K562 (cell line): ENCODE measurements at regions not wholly inside any gene's neighbourhood (a gene's known extent, or its start where the extent isn't known, plus 50 kb on each side); places are given as distances from the start of the nearest gene placed in this dataset.

Source experiments
- ATAC-seq: fragments of 200-7000 bp; cut with Tn5 transposase; 3 replicates; pipeline ENCODE4 v1.9.1; 2020; ENCODE audit warnings: moderate library complexity
- BruUV-seq: library from RNA; stranded (reverse); fragments of 400-500 nt; replicated peaks from 2 replicates; lab custom pipeline; 2021; lab: Mats Ljungman, UMichigan
- CTCF ChIA-PET: fragments of 300-600 bp; formaldehyde crosslinking; extraction: SDS; loops from one replicate; lab custom pipeline; 2021; ENCODE audit warnings: low intra/inter-chr PET ratio; lab: Yijun Ruan, JAX
- POLR2A ChIA-PET: fragments of 300-600, 350-650 bp; sonication (Branson Sonifier 250); formaldehyde crosslinking; extraction: SDS; loops from one replicate; lab custom pipeline; 2021; ENCODE audit warnings: antibody characterized with exemption, inconsistent platforms; lab: Yijun Ruan, JAX
- DNase-seq, 4 experiments: peaks; one replicate each; pipeline versions ENCODE4 v3.0.0 to v3.0.0-alpha.2; 2011 to 2018; ENCODE audit warnings: low spot score in 3 of 4, mixed read lengths in 3 of 4; ENCODE audit errors: extremely low read depth in 1 of 4
- FAIRE-seq: peaks from 2 replicates; lab custom pipeline; 2011; peaks lifted over from hg19 to GRCh38; lab: Jason Lieb, UNC
- H2AFZ ChIP-seq: 2 replicates; pipeline ENCODE4 v1.6.0; 2011; ENCODE audit warnings: low read depth, low read length, control low read depth, inconsistent platforms
- H3K27ac ChIP-seq: fragments of 200-600 bp; 3 replicates; pipeline ENCODE4 v1.8.0; 2011; ENCODE audit warnings: low read depth, mild to moderate bottlenecking, control low read depth, inconsistent platforms, low read length, moderate library complexity, mixed read lengths; ENCODE audit errors: extremely low read depth
- H3K27me3 ChIP-seq, 2 experiments: fragments of 300-600 bp in 1 of 2; 2 replicates in 1 of 2; 3 replicates in 1 of 2; pipeline versions ENCODE4 v1.6.0 to v1.8.0; 2011; ENCODE audit warnings: inconsistent platforms in 2 of 2, low read length in 2 of 2, mild to moderate bottlenecking in 1 of 2, mixed read lengths in 1 of 2, moderate library complexity in 1 of 2; ENCODE audit not compliant: control insufficient read depth in 2 of 2, insufficient read depth in 2 of 2
- H3K36me3 ChIP-seq: fragments of 300-600 bp; 3 replicates; pipeline ENCODE4 v1.8.0; 2011; ENCODE audit warnings: mild to moderate bottlenecking, low read length, inconsistent platforms; ENCODE audit not compliant: control insufficient read depth, insufficient read depth
- H3K4me1 ChIP-seq, 2 experiments: fragments of 200-600 bp in 1 of 2; replicated peaks in 1 of 2; 2 replicates in 1 of 2; 3 replicates in 1 of 2; pipeline versions ENCODE4 v1.5.1 to v1.8.0; 2011; ENCODE audit warnings: inconsistent platforms in 2 of 2, low read length in 2 of 2, mild to moderate bottlenecking in 1 of 2, mixed read lengths in 1 of 2, moderate library complexity in 1 of 2; ENCODE audit not compliant: control insufficient read depth in 2 of 2, insufficient read depth in 2 of 2
- H3K4me2 ChIP-seq: 2 replicates; pipeline ENCODE4 v1.6.1; 2011; ENCODE audit warnings: low read length, control low read depth, inconsistent platforms, mixed read lengths; ENCODE audit not compliant: insufficient read depth
- H3K4me3 ChIP-seq: fragments of 200-600 bp; sonication (generic), shearing (Covaris generic); 2 replicates; pipeline ENCODE4 v1.5.1; 2016; ENCODE audit warnings: control low read depth, inconsistent platforms
- H3K79me2 ChIP-seq: fragments of 200-600 bp; 3 replicates; pipeline ENCODE4 v1.8.0; 2011; ENCODE audit warnings: low read length, inconsistent platforms; ENCODE audit not compliant: control insufficient read depth, insufficient read depth
- H3K9ac ChIP-seq, 2 experiments: 2 replicates each; pipeline versions ENCODE4 v1.6.0 to v1.6.1; 2011; ENCODE audit warnings: low read depth in 2 of 2, low read length in 2 of 2, control low read depth in 1 of 2, inconsistent platforms in 1 of 2, mild to moderate bottlenecking in 1 of 2, mixed read lengths in 1 of 2; ENCODE audit not compliant: insufficient read depth in 1 of 2
- H3K9me1 ChIP-seq: one replicate; pipeline ENCODE4 v1.6.0; 2011; ENCODE audit warnings: inconsistent platforms, mild to moderate bottlenecking, low read length, moderate library complexity; ENCODE audit not compliant: control insufficient read depth, insufficient read depth
- H3K9me3 ChIP-seq: replicated peaks from 2 replicates; pipeline ENCODE4 v1.5.1; 2011; ENCODE audit warnings: low read depth, low read length, inconsistent platforms; ENCODE audit not compliant: control insufficient read depth, insufficient read depth
- H4K20me1 ChIP-seq: replicated peaks from 2 replicates; pipeline ENCODE4 v1.6.1; 2011; ENCODE audit warnings: low read length, inconsistent platforms, mixed read lengths; ENCODE audit not compliant: control insufficient read depth, insufficient read depth
- DMBX1 ChIP-seq: fragments of 250-450 bp; sonication (Bioruptor Pico); IDR thresholded peaks from 2 replicates; pipeline ENCODE4 v1.8.0; 2022; ENCODE audit warnings: inconsistent platforms, mild to moderate bottlenecking, moderate library complexity, borderline replicate concordance
- DNMT1 ChIP-seq: fragments of 450-650 bp; IDR thresholded peaks from 2 replicates; pipeline ENCODE4 v1.6.1; 2016; ENCODE audit warnings: antibody characterized with exemption, mild to moderate bottlenecking
- EHMT2 ChIP-seq: fragments of 450-650 bp; IDR thresholded peaks from 2 replicates; pipeline ENCODE4 v1.6.1; 2018; ENCODE audit warnings: antibody characterized with exemption
- ELF4 ChIP-seq: fragments of 450-650 bp; formaldehyde crosslinking; IDR thresholded peaks from 2 replicates; pipeline ENCODE4 v1.4.0; 2022; ENCODE audit warnings: missing genetic modification characterization
- ETV5 ChIP-seq: sonication (generic); formaldehyde crosslinking; IDR thresholded peaks from 2 replicates; pipeline ENCODE4 v1.4.0; 2020; ENCODE audit warnings: low read depth, mild to moderate bottlenecking, missing genetic modification reagents
- GTF2A2 ChIP-seq: IDR thresholded peaks from 2 replicates; pipeline ENCODE4 v1.6.1; 2016; ENCODE audit warnings: mild to moderate bottlenecking, missing genetic modification characterization, missing compliant biosample characterization
- HDAC2 ChIP-seq: fragments of 450-650 bp; IDR thresholded peaks from 2 replicates; pipeline ENCODE4 v1.6.1; 2016; ENCODE audit warnings: mild to moderate bottlenecking
- KDM2B ChIP-seq: fragments of 250-450 bp; sonication (Bioruptor Pico); IDR thresholded peaks from 2 replicates; pipeline ENCODE4 v1.8.0; 2021; ENCODE audit warnings: mild to moderate bottlenecking, moderate library complexity
- MLLT1 ChIP-seq, 2 experiments: fragments of 450-650 bp; IDR thresholded peaks; 2 replicates each; pipeline ENCODE4 v1.6.1; 2016
- MYNN ChIP-seq, 2 experiments: sonication (generic); formaldehyde crosslinking in 1 of 2; IDR thresholded peaks; 2 replicates each; pipeline versions ENCODE4 v1.5.0 to v1.6.1; 2016 to 2020; ENCODE audit warnings: antibody characterized with exemption in 1 of 2, missing genetic modification reagents in 1 of 2
- NR2C1 ChIP-seq, 2 experiments: fragments of 450-650 bp; IDR thresholded peaks; 2 replicates each; pipeline ENCODE4 v1.6.1; 2017; ENCODE audit warnings: mild to moderate bottlenecking in 2 of 2, antibody characterized with exemption in 1 of 2, inconsistent platforms in 1 of 2, missing compliant biosample characterization in 1 of 2, missing genetic modification characterization in 1 of 2
- POLR2A ChIP-seq: fragments of 450-650 bp; conservative IDR thresholded peaks from 2 replicates; pipeline ENCODE4 v1.6.1; 2016
- RBM39 ChIP-seq: fragments of 200-400 bp; formaldehyde crosslinking; optimal IDR thresholded peaks from 2 replicates; pipeline ENCODE3; 2018; ENCODE audit warnings: low read depth, low read length
- RUNX1 ChIP-seq: sonication (generic); IDR thresholded peaks from 2 replicates; pipeline ENCODE4 v1.6.1; 2016; ENCODE audit warnings: antibody characterized with exemption, low read depth
- SIRT6 ChIP-seq: IDR thresholded peaks from one replicate; pipeline ENCODE4 v1.6.1; 2012; ENCODE audit warnings: low read depth, mild to moderate bottlenecking, control low read depth, inconsistent platforms, low read length, moderate library complexity
- SIX5 ChIP-seq, 2 experiments: IDR thresholded peaks; 2 replicates each; pipeline ENCODE4 v1.6.1; 2011; ENCODE audit warnings: low read length in 2 of 2, borderline replicate concordance in 1 of 2, low read depth in 1 of 2, mild to moderate bottlenecking in 1 of 2, moderate library complexity in 1 of 2; ENCODE audit not compliant: insufficient read depth in 1 of 2
- SRSF7 ChIP-seq: fragments of 200-400 bp; formaldehyde crosslinking; optimal IDR thresholded peaks from 2 replicates; pipeline ENCODE3; 2017; ENCODE audit warnings: mild to moderate bottlenecking, low read depth, low read length
- TCF3 ChIP-seq: sonication (generic); formaldehyde crosslinking; IDR thresholded peaks from 2 replicates; pipeline ENCODE4 v1.4.0; 2020; ENCODE audit warnings: mild to moderate bottlenecking, missing genetic modification reagents
- XRCC3 ChIP-seq: fragments of 450-650 bp; IDR thresholded peaks from 2 replicates; pipeline ENCODE4 v1.6.1; 2017; ENCODE audit warnings: mild to moderate bottlenecking, moderate library complexity
- ZKSCAN8 ChIP-seq: fragments of 200-800 bp; sonication (Bioruptor generic); IDR thresholded peaks from 2 replicates; pipeline ENCODE4 v1.6.1; 2016; ENCODE audit warnings: missing genetic modification characterization, missing compliant biosample characterization
- ZNF175 ChIP-seq: fragments of 200-800 bp; sonication (Bioruptor generic); IDR thresholded peaks from 2 replicates; pipeline ENCODE4 v1.6.1; 2016; ENCODE audit warnings: low read depth, mild to moderate bottlenecking, missing genetic modification characterization, missing compliant biosample characterization
- WGBS: fragments of 100-300 bp; shearing (Covaris generic); methylation state at CpG from one replicate; pipeline ENCODE4 v1.1.6; 2016; ENCODE audit warnings: low coverage, mixed read lengths; ENCODE audit not compliant: insufficient coverage; ENCODE audit errors: missing lambda C conversion rate; 5-methylcytosine and 5-hydroxymethylcytosine counted together
- in situ Hi-C: fragments of 300-500 bp; cut with MboI; formaldehyde crosslinking; loops from 4 replicates; pipeline ENCODE4 v1.15.0; 2018; ENCODE audit warnings: inconsistent platforms, mixed read lengths
- intact Hi-C: fragments of 100-400 bp; cut with micrococcal nuclease; formaldehyde crosslinking; loops from 2 replicates; pipeline ENCODE4 v1.14.2; 2022
- TF ChIP-seq, protein P1 (sequence below): fragments of 250-450 bp; sonication (Bioruptor Pico); IDR thresholded peaks from 2 replicates; pipeline ENCODE4 v1.4.0; 2020; ENCODE audit warnings: mild to moderate bottlenecking, moderate library complexity, borderline replicate concordance

DNA sequence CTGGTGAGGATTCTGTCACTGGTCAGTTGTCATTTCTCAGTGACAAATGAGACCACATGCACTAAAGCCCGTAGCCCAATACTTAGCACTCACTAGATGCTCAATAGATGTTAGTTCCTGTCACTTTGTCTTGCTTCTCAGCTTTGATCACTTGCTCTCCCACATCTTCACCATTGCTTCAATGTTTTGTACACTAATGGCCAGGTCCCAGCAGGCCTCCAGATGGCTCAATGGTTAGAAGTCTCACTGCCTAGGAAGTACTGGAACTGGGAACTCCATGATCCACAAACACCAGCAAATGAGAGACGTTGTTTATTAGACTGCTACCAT lies 502.8 kb upstream of the JARID2 start:
- H2AFZ ChIP-seq = peak overlapping the region; percentile 78
- H3K9me1 ChIP-seq = no peaks in the 10 kb centered on the region
- FAIRE-seq (no peak), ATAC-seq (no peak), DNase-seq (no peak)
- POLR2A ChIA-PET = interaction anchor here (0.6 kb wide), 1 partner anchor 47 kb away, joined by 4 read pairs; no protein-coding TSS in a partner anchor
- no peaks in the 10 kb centered on the region for H4K20me1 ChIP-seq
- in situ Hi-C loops (no loop called here), intact Hi-C loops (no loop called here)
- CTCF ChIA-PET = no interaction called here
- 0 out of 4 replicates have a peak overlapping the region, but pooled peaks of 1 of the 2 experiments have one; percentile 10 for H3K9ac ChIP-seq
- H3K4me1 ChIP-seq = peaks cover 0 to 35% of the 10 kb centered on the region in 2 experiments; a peak in 4 of 5 replicates
- H3K4me2 ChIP-seq = 0 out of 2 replicates have a peak overlapping the region, but pooled peaks have one; percentile 22
- peaks cover 3% of the 10 kb centered on the region; the same call in 1 of the 2 replicates for H3K9me3 ChIP-seq
- no TSS peak for BruUV-seq
- H3K36me3 ChIP-seq = no peaks in the 10 kb centered on the region
- H3K27ac ChIP-seq = peak overlapping the region; percentile 48; the same call in 2 of the 3 replicates
- WGBS = 59% methylated on average over 2 of the region's 2 CpGs
- H3K27me3 ChIP-seq = no peaks in the 10 kb centered on the region
- H3K79me2 ChIP-seq = no peaks in the 10 kb centered on the region
- H3K4me3 ChIP-seq = no peak overlapping the region
- TF ChIP-seq SIX5 (IDR thresholded peaks at IDR 0.05; ENCODE audit: borderline replicate concordance in 1 of 2, insufficient read depth in 1 of 2, low read depth in 1 of 2, low read length in 2 of 2) (no peak), HDAC2 (no peak), ZKSCAN8 (CRISPR knock-in tag) (0 out of 2 replicates have a peak, but pooled peaks have one; percentile 8), XRCC3 (no peak), DMBX1 (no peak; the same call in 1 of the 2 replicates), MLLT1 (IDR thresholded peaks at IDR 0.05) (no peak), SRSF7 (no peak), KDM2B (CRISPR knock-in tag) (no peak), TCF3 (CRISPR knock-in tag) (no peak), RUNX1 (no peak), NR2C1 (IDR thresholded peaks at IDR 0.05) (no peak), NR2C1 (tag; IDR thresholded peaks at IDR 0.05) (no peak), SIRT6 (no peak), EHMT2 (no peak), ELF4 (CRISPR knock-in tag) (no peak), GTF2A2 (tag) (peak; percentile 44; the same call in 1 of the 2 replicates), POLR2A (no peak), MYNN (IDR thresholded peaks at IDR 0.05) (no peak), MYNN (CRISPR knock-in tag; IDR thresholded peaks at IDR 0.05) (no peak), DNMT1 (0 out of 2 replicates have a peak, but pooled peaks have one; percentile 12), ZNF175 (CRISPR knock-in tag) (0 out of 2 replicates have a peak, but pooled peaks have one; percentile 33), RBM39 (no peak), ETV5 (CRISPR knock-in tag) (no peak)
- TF ChIP-seq, protein P1, sequence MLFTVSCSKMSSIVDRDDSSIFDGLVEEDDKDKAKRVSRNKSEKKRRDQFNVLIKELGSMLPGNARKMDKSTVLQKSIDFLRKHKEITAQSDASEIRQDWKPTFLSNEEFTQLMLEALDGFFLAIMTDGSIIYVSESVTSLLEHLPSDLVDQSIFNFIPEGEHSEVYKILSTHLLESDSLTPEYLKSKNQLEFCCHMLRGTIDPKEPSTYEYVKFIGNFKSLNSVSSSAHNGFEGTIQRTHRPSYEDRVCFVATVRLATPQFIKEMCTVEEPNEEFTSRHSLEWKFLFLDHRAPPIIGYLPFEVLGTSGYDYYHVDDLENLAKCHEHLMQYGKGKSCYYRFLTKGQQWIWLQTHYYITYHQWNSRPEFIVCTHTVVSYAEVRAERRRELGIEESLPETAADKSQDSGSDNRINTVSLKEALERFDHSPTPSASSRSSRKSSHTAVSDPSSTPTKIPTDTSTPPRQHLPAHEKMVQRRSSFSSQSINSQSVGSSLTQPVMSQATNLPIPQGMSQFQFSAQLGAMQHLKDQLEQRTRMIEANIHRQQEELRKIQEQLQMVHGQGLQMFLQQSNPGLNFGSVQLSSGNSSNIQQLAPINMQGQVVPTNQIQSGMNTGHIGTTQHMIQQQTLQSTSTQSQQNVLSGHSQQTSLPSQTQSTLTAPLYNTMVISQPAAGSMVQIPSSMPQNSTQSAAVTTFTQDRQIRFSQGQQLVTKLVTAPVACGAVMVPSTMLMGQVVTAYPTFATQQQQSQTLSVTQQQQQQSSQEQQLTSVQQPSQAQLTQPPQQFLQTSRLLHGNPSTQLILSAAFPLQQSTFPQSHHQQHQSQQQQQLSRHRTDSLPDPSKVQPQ (CRISPR knock-in tag) = no peak
